ENCODE measurements at regions not wholly inside any gene's neighbourhood (a gene's known extent, or its start where the extent isn't known, plus 50 kb on each side); places are given as distances from the start of the nearest gene placed in this dataset.

- H3K4me3 ChIP-seq: no peak overlapping the region
- no peaks in the 10 kb centered on the region for H3K36me3 ChIP-seq (replicated peaks in 1 of 2; ENCODE audit: insufficient read depth in 1 of 2, low read depth in 2 of 2)
- no peak for ATAC-seq
- no peaks in the 10 kb centered on the region for H3K27me3 ChIP-seq
- TF ChIP-seq POLR2A (IDR thresholded peaks at IDR 0.05) (no peak), CTCF (IDR thresholded peaks at IDR 0.05) (no peak)
- no peaks in the 10 kb centered on the region for H3K4me1 ChIP-seq
- DNase-seq: no peak
- WGBS, 2 donors: 76 to 83% methylated on average over 5 of the region's 5 CpGs
- intact Hi-C loops (cut with DNase I): no loop called here
- H3K9me3 ChIP-seq: no peaks in the 10 kb centered on the region
- H3K27ac ChIP-seq: no peak overlapping the region
Measured at GRCh38 chr2:66127061-66127460, 307.9 kb upstream of the MEIS1 start.

DNA sequence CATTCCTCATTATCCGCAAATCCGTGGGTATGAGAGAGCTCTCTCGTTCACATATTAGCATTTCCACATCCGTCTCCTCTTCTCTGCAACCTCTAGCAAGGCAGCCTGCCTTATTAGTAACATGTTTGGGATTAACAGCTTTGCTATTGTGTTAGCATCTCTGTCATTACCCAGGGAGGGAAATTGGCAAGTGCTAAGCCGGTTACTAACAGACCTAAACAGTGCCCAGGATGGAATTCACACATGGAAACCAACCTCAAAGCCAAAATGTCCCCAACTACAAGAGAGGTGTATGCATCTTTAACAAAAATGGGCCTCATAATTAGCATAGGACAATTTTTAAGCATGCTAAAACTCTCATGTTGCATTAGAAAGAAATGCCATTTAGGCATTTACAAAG is 309.0 kb upstream of the MEIS1 start:
- WGBS, 2 donors: 72 to 74% methylated on average over 5 of the region's 5 CpGs

GRCh38 chr2:66122516-66122915 is 312.4 kb upstream of the MEIS1 start:
- intact Hi-C loops (cut with DNase I): no loop called here
- Histone ChIP-seq H3K4me3 (no peak overlapping the region), H3K36me3 (replicated peaks in 1 of 2; ENCODE audit: insufficient read depth in 1 of 2, low read depth in 2 of 2) (no peaks in the 10 kb centered on the region), H3K27me3 (no peaks in the 10 kb centered on the region), H3K4me1 (no peaks in the 10 kb centered on the region), H3K9me3 (no peaks in the 10 kb centered on the region), H3K27ac (no peak overlapping the region)
- WGBS, 2 donors: 73 to 77% methylated on average over 2 of the region's 2 CpGs
- ATAC-seq (no peak), DNase-seq (no peak)
- no peak for TF ChIP-seq POLR2A (IDR thresholded peaks at IDR 0.05)
- TF ChIP-seq CTCF (IDR thresholded peaks at IDR 0.05): no peak

More for the DNA sequence above, 309.0 kb upstream of the MEIS1 start:
- H3K27me3 ChIP-seq: no peaks in the 10 kb centered on the region
- no peaks in the 10 kb centered on the region for H3K36me3 ChIP-seq (replicated peaks in 1 of 2; ENCODE audit: insufficient read depth in 1 of 2, low read depth in 2 of 2)
- DNase-seq (no peak), ATAC-seq (no peak)
- TF ChIP-seq POLR2A (IDR thresholded peaks at IDR 0.05) (no peak), CTCF (IDR thresholded peaks at IDR 0.05) (no peak)
- H3K4me1 ChIP-seq: no peaks in the 10 kb centered on the region
- no peak overlapping the region for H3K4me3 ChIP-seq
- intact Hi-C loops (cut with DNase I): no loop called here
- no peak overlapping the region for H3K27ac ChIP-seq
- H3K9me3 ChIP-seq: no peaks in the 10 kb centered on the region

DNA sequence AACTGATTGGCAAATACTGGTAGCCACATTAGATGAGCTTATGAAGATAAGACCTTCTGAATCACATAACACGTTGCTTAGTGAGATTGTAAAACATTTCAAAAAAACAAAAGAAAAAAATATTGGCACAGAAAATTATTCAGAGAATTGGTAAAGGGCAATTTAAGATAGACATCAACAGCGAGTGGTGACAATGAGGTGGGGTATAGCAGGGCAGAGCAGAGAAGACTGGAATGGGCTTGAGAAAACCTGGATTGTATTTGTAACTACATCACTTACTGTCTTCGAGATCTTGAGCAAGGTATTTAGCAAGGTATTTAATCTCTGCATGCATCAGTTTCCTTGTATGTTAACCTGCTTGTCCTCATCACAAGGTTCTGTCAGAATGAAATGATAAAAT is 313.0 kb upstream of the MEIS1 start:
- intact Hi-C loops (cut with DNase I): no loop called here
- Histone ChIP-seq H3K9me3 (no peaks in the 10 kb centered on the region), H3K4me3 (no peak overlapping the region), H3K4me1 (no peaks in the 10 kb centered on the region), H3K27ac (no peak overlapping the region), H3K27me3 (no peaks in the 10 kb centered on the region), H3K36me3 (replicated peaks in 1 of 2; ENCODE audit: insufficient read depth in 1 of 2, low read depth in 2 of 2) (no peaks in the 10 kb centered on the region)
- ATAC-seq (no peak), DNase-seq (no peak)
- TF ChIP-seq POLR2A (IDR thresholded peaks at IDR 0.05): no peak
- TF ChIP-seq CTCF (IDR thresholded peaks at IDR 0.05): no peak
- WGBS, 2 donors: 53% methylated on average over 3 of the region's 3 CpGs

DNA sequence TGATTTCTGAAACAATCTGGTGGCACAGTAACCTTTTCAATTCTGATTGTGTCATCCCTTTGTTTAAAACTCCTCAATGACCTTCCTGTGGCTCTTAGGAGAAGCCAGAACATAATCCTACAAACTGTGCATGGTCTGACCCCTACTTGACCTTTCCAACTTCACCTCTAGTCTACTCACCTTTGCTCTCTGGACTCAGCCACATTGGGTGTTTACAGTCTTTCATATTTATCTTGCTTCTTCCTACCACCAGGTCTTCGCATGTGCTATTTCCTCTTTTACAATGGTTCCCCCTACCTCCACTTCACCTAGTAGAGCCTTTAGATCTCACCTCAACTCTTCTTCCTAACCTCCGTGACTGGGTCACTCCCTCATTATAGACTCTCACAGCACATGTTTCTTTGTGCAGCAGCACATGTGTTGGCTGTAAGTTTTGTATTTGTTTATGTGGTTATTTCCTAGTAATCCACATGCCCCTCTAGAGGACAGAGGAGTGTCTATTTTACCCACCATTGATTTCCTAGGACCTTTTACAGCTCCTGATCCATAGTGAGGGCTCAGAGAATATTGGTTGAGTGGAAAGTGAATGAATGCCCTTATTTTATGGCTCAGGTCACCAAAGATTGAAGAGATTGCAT is 320.8 kb upstream of the MEIS1 start:
- ATAC-seq (no peak), DNase-seq (no peak)
- TF ChIP-seq POLR2A (IDR thresholded peaks at IDR 0.05) (no peak), CTCF (IDR thresholded peaks at IDR 0.05) (no peak)
- Histone ChIP-seq H3K4me3 (no peak overlapping the region), H3K27ac (no peak overlapping the region), H3K36me3 (replicated peaks in 1 of 2; ENCODE audit: insufficient read depth in 1 of 2, low read depth in 2 of 2) (no peaks in the 10 kb centered on the region), H3K9me3 (no peaks in the 10 kb centered on the region), H3K27me3 (no peaks in the 10 kb centered on the region), H3K4me1 (no peaks in the 10 kb centered on the region)
- WGBS, 2 donors: 84 to 89% methylated on average over 2 of the region's 2 CpGs
- intact Hi-C loops (cut with DNase I): no loop called here
